ENCODE measurements at regions not wholly inside any gene's neighbourhood (a gene's known extent, or its start where the extent isn't known, plus 50 kb on each side); places are given as distances from the start of the nearest gene placed in this dataset.

DNA sequence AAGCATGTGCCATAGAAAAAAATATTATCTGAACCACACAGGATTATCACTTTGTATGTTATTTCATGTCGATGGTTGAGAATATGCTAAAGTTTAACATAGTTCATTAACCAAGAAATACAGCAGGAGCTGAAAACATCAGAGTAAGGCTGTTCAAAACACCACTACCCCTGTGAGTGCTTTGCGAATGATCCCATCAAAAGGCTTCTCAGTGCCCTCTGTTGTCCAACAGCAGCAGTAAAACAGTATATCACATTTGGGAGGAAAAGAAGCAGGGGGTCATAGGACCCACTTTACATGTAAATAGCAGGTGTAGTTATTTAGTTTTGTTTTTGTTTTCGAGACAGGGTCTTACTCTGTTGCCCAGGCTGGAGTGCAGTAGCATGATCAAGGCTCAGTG lies 289.4 kb upstream of the FMN2 start:
- H2BK15ac ChIP-seq (ENCODE audit: low read length): no peak overlapping the region
- H3K79me2 ChIP-seq (ENCODE audit: control insufficient read depth in 1 of 2, insufficient read depth in 2 of 2, low read length in 2 of 2): no peaks in the 10 kb centered on the region
- H3K56ac ChIP-seq (replicated peaks; ENCODE audit: insufficient read length, low read depth, low read length): no peak overlapping the region
- H3K79me1 ChIP-seq (ENCODE audit: low read depth, low read length): no peaks in the 10 kb centered on the region
- no peak overlapping the region for H4K91ac ChIP-seq (replicated peaks; ENCODE audit: insufficient read length, low read length)
- TF ChIP-seq SIRT6 (IDR thresholded peaks at IDR 0.05; ENCODE audit: low read length): no peak
- peak; percentile 41 to 47; a peak in 3 of 4 replicates for TF ChIP-seq RAD21 (IDR thresholded peaks at IDR 0.05 in 1 of 2, conservative IDR thresholded peaks at IDR 0.05 in 1 of 2; ENCODE audit: low read depth in 2 of 2, low read length in 2 of 2)
- TF ChIP-seq, protein P1, sequence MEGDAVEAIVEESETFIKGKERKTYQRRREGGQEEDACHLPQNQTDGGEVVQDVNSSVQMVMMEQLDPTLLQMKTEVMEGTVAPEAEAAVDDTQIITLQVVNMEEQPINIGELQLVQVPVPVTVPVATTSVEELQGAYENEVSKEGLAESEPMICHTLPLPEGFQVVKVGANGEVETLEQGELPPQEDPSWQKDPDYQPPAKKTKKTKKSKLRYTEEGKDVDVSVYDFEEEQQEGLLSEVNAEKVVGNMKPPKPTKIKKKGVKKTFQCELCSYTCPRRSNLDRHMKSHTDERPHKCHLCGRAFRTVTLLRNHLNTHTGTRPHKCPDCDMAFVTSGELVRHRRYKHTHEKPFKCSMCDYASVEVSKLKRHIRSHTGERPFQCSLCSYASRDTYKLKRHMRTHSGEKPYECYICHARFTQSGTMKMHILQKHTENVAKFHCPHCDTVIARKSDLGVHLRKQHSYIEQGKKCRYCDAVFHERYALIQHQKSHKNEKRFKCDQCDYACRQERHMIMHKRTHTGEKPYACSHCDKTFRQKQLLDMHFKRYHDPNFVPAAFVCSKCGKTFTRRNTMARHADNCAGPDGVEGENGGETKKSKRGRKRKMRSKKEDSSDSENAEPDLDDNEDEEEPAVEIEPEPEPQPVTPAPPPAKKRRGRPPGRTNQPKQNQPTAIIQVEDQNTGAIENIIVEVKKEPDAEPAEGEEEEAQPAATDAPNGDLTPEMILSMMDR (IDR thresholded peaks at IDR 0.05; ENCODE audit: control extremely low read depth in 1 of 3, insufficient read depth in 1 of 3, low read depth in 1 of 3, low read length in 3 of 3): peak in 1 of 3 experiments; percentile 14; a peak in 2 of 4 replicates
- H3K36me3 ChIP-seq (ENCODE audit: control insufficient read depth in 2 of 4, insufficient read depth in 4 of 4, low read length in 3 of 4): no peaks in the 10 kb centered on the region
- H2AK5ac ChIP-seq (ENCODE audit: low read depth, low read length): no peak overlapping the region
- H3K4me1 ChIP-seq (replicated peaks in 1 of 4; ENCODE audit: control insufficient read depth in 3 of 4, insufficient read depth in 4 of 4, low read length in 3 of 4): peaks cover 0 to 5% (median 0%) of the 10 kb centered on the region in 4 experiments; a peak in 1 of 7 replicates
- no peaks in the 10 kb centered on the region for H4K20me1 ChIP-seq (replicated peaks in 1 of 2; ENCODE audit: control insufficient read depth in 1 of 2, insufficient read depth in 2 of 2, low read length in 2 of 2)
- no peak overlapping the region for H2BK12ac ChIP-seq (ENCODE audit: low read depth, low read length)
- H3K9me3 ChIP-seq (ENCODE audit: insufficient read depth in 2 of 2, low read depth in 1 of 2, low read length in 1 of 2): no peaks in the 10 kb centered on the region
- H2BK120ac ChIP-seq (replicated peaks; ENCODE audit: low read depth, low read length): no peak overlapping the region
- no peak overlapping the region for H3K4me2 ChIP-seq (ENCODE audit: insufficient read depth in 1 of 2, low read depth in 2 of 2, low read length in 2 of 2)
- H2AFZ ChIP-seq (ENCODE audit: low read length): no peak overlapping the region
- 88% methylated on average over 3 of the region's 3 CpGs; no CpG with 5 or more reads in 1 of the 2 experiments for WGBS, 2 experiments (ENCODE audit: extremely low coverage in 1 of 2, insufficient coverage in 1 of 2, insufficient read length in 1 of 2, insufficient replicate concordance in 2 of 2, low coverage in 1 of 2, low lambda C conversion rate in 2 of 2, missing lambda C conversion rate in 1 of 2)
- no peak overlapping the region for H4K5ac ChIP-seq (ENCODE audit: insufficient read length, low read depth, low read length)
- H2BK20ac ChIP-seq (ENCODE audit: low read length): no peak overlapping the region
- no peaks in the 10 kb centered on the region for H3K27me3 ChIP-seq (replicated peaks in 1 of 4; ENCODE audit: control insufficient read depth in 3 of 4, extremely low read depth in 1 of 4, insufficient read depth in 3 of 4, low read length in 3 of 4)
- no peak overlapping the region for H3K27ac ChIP-seq (ENCODE audit: low read depth, low read length)
- FAIRE-seq (no peak), DNase-seq (ENCODE audit: low read depth in 1 of 2, low spot score in 2 of 2) (no peak)
- no peak overlapping the region for H3K14ac ChIP-seq (ENCODE audit: insufficient read length)
- no peak overlapping the region for H3K23ac ChIP-seq (ENCODE audit: insufficient read length)
- no peak overlapping the region for H2BK5ac ChIP-seq (ENCODE audit: low read depth, low read length)
- H4K8ac ChIP-seq (ENCODE audit: extremely low read depth, insufficient read depth, low read length): no peak overlapping the region
- ChIA-PET POLR2A (ENCODE audit: partially characterized antibody) (no interaction called here), CTCF (ENCODE audit: partially characterized antibody) (interaction anchor here (0.6 to 6.4 kb wide), 13 partner anchors 11 to 619 kb away, joined by 3 to 71 read pairs (median 4); no protein-coding TSS in a partner anchor)
- no peak overlapping the region for H3K18ac ChIP-seq (ENCODE audit: extremely low read depth, low read length)
- H3K9ac ChIP-seq (replicated peaks in 1 of 4; ENCODE audit: extremely low read depth in 1 of 4, low read depth in 3 of 4, low read length in 3 of 4): no peak overlapping the region
- H3K4ac ChIP-seq (replicated peaks; ENCODE audit: insufficient read length, low read depth, low read length): no peak overlapping the region
- H3K23me2 ChIP-seq (ENCODE audit: low read depth, low read length): no peaks in the 10 kb centered on the region
- no peak overlapping the region for H3K4me3 ChIP-seq (ENCODE audit: extremely low read depth in 1 of 4, insufficient read depth in 2 of 4, low read depth in 3 of 4, low read length in 4 of 4)

Measured in H1 (cell line).